ENCODE measurements at regions not wholly inside any gene's neighbourhood (a gene's known extent, or its start where the extent isn't known, plus 50 kb on each side); places are given as distances from the start of the nearest gene placed in this dataset.
"Not testable (repeated sequence)": the region's sequence is repeated elsewhere in the genome, so short reads cannot be mapped to it uniquely, and the experiment has no call there.

DNA sequence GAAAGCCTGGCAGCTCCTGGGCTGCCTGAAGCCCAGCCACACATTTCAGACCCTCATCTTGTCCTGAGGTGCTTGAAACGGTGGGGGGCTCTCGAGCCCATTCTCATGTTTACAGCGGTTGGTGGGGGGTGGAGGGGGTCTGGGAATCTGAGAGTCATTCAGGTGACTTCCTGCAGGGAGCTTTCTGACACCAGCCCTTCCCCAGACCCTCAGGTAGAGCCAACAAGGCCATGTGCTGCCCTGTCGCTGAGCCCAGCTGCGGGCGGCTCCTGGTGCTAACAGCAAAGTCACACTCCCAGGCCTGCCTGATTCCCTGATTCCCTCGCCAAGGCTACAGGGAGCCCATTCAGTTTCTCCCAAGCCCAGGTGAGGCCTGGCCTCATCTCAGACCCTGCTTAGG is 324.9 kb upstream of the MEX3C start:
- peak; percentile 23 for DNase-seq (ENCODE audit: low read depth, low spot score)

GRCh38 chr18:51522821-51523220 is 325.3 kb upstream of the MEX3C start:
- no peak for DNase-seq (ENCODE audit: low read depth, low spot score)

DNA sequence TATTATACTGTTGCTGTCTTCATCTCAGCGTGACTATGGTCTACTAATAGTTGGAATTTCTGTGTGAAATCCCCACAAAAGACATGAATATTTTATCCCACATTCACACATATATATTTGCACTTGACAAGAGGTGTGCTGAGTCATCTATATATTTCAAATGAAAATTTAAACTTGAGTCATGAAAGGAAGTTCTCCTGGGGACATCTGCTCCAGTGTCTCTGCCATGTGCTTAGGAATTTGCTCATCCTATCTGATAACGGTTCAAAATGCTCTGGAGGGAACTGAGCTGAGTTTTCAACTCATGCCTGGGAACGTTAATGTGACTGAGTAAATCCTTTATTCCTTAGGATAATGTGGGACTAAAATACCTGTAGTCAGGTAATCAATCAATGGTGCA is 326.2 kb upstream of the MEX3C start:
- no peak for DNase-seq (ENCODE audit: low read depth, low spot score)

DNA sequence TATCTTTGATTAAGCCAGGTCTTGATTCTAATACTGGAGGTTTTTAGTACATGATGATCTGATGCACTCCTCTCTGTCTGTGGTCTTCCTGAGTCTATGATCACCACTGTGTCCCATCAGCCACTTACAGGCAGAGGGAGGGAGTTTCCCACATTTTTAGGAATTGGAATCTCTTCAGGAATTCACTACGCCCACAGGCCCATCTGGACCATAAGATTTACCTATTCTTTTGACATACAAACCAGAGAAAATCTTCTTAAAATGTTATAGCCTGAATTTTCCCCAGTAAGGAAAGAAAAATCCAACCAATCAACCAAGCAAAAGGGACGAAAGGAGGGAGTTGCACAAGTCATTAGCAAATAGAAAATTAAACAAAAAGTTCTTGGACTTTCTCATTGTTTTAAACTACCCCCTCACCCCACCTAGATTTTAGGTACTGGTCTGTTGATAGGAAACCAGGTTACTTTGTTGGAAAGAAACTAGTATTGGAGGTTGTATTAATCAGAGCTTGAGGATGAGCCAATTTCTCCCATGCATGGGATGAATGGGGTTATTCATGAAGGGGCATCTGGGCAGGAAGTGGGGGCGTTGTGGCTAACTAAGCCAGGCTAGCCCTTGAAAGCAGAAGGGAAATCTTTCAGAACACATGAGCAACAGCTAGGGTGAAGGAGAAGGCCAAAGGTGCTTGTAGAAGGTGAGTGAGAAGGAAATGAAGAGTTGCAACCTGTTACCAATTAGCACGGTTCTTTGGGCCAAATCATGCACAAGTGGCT is 328.2 kb upstream of the MEX3C start:
- DNase-seq (ENCODE audit: low read depth, low spot score) = no peak

- no peak for DNase-seq (ENCODE audit: low read depth, low spot score)
Observed at GRCh38 chr18:51527826-51528225, 330.3 kb upstream of the MEX3C start.

- no peak for DNase-seq (ENCODE audit: low read depth, low spot score)
Observed at GRCh38 chr18:51531501-51531900, 334.0 kb upstream of the MEX3C start.

DNA sequence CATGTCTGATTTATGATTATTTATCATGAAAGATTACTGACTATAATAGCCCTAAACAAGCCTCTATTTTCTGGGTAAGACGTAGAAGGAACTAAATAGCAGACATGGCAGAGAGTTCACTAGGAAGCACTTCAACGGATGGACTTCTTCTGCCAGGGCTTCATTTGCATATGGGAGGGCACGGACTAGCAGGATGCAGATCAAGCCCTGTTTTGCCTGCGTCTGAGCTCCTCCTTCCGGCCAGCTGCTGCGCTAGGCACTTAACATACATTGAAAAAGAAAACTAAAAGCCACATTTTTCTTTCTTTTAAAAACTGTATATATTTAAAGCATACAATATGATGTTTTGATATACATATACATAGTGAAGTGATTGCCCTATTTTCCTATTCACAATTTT is 340.0 kb upstream of the MEX3C start:
- peak; percentile 33 for DNase-seq (ENCODE audit: low read depth, low spot score)

- no peak for DNase-seq (ENCODE audit: low read depth, low spot score)
Observed at GRCh38 chr18:51540562-51540961, 343.1 kb upstream of the MEX3C start.

DNA sequence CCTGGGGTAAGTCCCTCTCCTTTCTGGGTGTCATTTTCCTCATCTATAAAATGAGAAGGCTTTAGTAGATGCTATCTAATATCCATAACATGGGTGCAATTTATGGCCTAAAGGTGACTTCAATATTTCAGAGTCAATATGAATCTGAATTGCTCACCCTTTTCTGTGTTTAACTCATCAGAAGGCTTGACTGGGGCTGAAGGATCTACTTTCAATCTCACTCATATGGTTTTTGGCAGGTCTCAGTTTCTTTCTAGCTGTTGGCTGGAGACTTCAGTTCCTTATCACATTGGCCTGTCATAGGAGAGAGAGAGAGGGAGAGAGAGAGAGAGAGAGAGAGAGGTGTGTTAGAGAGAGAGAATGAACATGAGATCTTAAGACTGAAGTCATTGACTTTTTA is 343.7 kb upstream of the MEX3C start:
- no peak for DNase-seq (ENCODE audit: low read depth, low spot score)

GRCh38 chr18:51543658-51544155 is 346.2 kb upstream of the MEX3C start:
- no peak for DNase-seq (ENCODE audit: low read depth, low spot score)

DNA sequence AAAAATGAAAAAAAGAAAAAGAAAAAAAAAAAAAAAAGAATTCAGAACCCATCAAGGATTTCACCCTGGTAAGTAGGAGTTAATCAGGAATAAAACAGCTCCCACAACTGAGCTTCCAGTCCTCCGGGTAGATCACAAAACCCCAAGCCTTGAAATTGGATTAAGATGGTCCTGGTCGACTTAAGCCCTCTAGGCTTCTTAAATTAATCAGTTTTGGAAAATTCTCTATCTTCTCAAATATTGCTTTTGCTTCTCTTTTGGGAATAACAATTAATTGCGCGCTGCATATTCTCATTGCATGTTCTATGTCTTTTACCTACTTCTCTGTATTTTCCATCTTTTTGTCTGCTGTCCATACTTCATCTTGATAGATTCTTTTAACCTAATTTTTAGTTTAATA is 348.0 kb upstream of the MEX3C start:
- DNase-seq (ENCODE audit: low read depth, low spot score) = no peak

DNA sequence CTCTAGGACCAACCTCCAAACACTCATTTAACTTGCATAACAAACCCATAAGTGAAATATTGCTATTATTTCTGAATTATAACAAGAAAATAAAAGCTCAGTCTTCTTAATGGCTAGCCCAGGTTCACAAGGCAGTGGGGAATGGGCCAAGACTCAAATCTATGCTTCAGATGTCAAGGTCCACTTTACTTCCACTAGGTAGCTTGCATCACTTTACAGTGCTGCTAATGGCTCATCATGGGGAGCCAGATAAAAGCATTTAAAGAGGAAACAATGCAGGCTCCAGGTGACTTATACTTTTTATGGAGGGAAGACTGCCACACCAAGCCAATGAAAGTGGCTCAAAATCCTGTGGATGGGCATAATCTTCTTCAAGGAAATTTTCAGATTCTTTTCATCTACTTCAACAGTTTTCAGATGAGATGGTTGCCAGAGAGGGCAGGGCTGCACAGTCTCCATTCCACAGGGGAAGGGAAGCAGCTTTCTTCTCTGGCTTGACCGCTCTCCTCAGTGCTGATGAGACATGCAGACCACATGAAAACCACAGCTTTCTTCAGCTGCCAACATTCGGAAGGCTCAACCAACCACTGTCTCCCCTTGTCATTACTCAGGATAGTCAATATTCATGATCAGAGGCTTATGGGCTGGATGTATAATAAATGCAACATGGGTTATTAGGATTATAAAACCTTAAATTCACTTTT is 361.9 kb upstream of the MEX3C start:
- no peak for DNase-seq (ENCODE audit: low read depth, low spot score)

DNA sequence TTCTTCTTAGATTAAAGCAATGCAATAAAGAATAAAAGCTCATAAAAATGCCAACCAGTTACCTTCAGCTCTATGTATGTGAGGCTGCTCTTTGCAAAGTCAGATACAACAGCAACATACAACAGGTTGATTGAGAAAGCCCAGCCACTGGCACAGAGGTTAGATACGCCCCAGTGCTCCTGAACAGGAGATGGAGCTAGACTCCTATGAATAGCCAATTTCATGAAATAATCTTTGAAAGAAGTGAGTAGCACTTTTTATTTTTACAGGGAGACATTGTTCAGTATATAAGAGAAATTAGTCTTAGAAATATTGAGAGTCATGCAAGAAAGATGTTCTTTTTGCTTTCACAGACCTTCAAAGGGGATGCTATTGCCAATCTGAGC is 362.4 kb upstream of the MEX3C start:
- no peak for DNase-seq (ENCODE audit: low read depth, low spot score)

DNA sequence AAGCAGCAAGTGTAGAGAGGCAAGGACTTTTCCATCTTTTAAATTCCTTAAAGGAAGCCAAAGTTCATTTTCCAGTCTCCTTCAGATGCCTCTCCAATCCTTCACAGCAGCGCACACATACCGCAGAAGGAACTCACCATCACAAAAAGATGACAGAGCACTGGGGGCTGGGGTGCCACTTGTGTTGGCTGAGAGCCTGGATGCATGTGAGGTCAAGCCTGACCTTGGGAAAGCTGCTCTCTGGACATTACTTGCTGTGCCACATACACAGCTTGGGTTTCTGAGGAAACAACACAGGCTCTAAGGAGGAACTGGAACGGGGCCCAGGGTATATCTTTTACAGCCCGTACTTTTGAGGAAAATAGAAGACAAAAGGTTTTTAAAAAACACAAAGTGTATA is 364.3 kb upstream of the MEX3C start:
- no peak for DNase-seq (ENCODE audit: low read depth, low spot score)

DNA sequence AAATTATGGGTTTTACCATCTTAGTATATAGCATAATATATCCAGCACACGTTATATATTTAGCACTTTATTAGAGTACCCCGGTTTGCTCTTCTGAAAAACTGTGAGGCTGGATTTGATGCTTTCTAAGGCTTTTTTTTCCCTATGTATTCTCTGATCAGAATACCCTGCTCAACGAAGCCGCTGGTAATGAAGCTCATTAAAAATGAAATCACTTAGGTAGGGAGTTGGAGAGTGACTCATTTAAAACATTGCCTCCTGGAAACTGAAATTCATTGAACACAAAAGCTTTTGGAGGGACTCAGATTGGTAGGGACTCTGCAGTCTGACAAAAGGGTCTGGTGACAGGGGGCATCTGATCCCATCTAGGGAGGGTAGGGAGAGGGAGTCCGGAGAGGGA is 365.4 kb upstream of the MEX3C start:
- DNase-seq (ENCODE audit: low read depth, low spot score) = no peak

DNA sequence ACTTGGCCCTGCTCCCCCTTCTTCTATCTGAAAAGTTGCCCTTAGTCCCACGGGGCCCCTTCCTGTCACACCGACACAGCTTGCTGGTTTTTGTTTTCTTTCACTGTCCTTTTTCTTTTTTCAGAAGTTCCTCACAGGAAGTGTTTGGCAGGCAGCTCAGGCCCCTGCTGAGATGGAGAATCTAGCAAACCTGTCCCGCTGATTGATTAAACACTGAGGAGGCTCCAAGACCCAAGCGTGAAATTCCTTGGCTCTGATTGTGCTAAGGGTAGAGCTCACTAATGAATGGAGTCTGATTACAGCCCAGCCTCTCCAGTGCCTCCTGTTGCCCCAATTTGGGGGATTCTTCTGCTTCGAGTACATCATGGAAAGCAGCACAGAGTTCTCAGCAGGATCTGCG is 365.9 kb upstream of the MEX3C start:
- no peak for DNase-seq (ENCODE audit: low read depth, low spot score)

DNA sequence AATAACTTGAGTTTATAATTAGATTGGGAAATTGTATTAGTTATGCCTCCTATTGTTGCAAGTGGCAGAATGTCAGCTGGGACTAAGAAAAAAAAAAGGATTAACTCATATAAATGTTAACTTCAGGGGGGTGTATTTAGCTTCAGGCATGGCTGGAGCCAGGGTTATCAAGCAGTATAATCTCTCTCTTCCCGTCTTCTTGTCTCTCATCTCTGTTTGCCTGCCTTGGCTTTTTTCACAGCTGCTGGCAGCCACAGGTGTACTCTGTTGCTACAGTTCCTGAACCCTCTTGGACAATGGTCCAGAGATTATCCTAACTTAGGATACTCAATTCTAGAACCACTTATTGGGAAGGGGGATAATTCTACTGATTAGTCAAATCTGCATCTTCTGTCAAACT is 370.7 kb upstream of the MEX3C start:
- no peak for DNase-seq (ENCODE audit: low read depth, low spot score)

DNA sequence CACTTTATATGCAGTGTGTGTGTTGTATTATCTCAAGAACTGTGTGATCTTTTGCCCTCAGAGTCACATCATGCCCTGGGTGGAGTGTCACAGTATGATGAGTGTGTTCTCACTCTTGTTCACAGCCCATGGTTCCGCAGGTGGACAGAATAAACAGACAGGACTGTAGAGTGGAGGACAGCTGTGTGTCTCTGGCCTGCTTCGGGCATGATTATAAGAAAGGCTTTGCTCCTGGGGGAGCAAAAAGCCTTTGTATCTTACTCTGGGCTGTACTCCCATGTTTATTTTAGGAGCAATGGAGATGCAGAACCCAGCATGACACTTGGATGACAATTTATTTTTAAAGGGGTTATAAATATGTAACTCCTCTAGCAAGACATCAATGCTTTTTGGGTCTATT is 371.7 kb upstream of the MEX3C start:
- no peak for DNase-seq (ENCODE audit: low read depth, low spot score)

GRCh38 chr18:51569561-51569960 is 372.1 kb upstream of the MEX3C start:
- no peak for DNase-seq (ENCODE audit: low read depth, low spot score)

DNA sequence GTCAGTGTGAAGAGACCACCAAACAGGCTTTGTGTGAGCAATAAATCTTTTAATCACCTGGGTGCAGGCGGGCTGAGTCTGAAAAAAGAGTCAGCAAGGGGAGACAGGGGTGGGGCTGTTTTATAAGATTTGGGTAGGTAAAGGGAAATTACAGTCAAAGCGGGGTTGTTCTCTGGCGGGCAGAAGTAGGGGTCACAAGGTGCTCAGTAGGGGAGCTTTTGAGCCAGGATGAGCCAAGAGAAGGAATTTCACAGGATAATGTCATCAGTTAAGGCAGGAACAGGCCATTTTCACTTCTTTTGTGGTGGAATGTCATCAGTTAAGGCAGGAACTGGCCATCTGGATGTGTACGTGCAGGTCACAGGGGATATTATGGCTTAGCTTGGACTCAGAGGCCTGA is 372.6 kb upstream of the MEX3C start:
- DNase-seq (ENCODE audit: low read depth, low spot score) = not testable (repeated sequence)

DNA sequence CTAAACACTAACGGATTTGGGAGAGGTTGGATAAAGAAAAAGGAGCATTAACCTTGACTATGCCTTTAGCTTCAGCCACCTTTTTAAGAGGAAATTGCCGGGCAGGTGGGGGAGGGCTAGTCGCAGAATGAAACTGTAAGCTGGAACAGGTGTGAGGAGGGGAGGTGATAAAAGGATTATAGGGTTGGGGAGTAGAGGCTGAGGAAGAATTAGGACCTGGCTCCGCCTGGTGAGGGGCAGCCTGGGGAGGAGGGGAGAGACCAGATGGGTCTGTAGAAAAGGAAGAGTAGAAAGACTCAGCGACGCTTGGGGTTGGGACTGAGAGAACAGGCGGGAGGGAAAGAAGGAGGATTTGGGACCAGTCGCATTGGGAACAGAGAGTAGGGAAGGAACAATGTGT is 376.4 kb upstream of the MEX3C start:
- DNase-seq (ENCODE audit: low read depth, low spot score) = not testable (repeated sequence)

DNA sequence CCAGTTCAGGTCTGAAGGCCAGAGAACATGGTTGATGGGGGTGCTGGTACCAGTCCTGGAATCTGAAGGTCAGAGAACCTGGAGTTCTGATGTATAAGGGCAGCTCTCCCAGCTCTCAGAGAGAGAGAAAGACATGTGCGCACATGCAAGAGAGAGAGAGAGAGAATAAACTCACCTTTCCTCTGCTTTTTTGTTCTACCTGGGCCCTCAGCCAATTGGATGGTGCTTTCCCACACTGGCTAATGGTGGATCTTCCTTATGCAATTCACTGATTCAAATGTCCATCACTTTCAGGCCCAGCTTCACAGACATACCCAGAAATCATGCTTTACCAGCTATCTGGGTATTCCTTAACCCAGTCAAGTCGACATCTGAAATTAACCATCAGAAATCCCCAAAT is 377.7 kb upstream of the MEX3C start:
- no peak for DNase-seq (ENCODE audit: low read depth, low spot score)

GRCh38 chr18:51578406-51578980 is 381.0 kb upstream of the MEX3C start:
- no peak for DNase-seq (ENCODE audit: low read depth, low spot score)

Measured in iPS DF 19.7 (cell line).